AG04449 (cell line): ENCODE measurements at regions not wholly inside any gene's neighbourhood (a gene's known extent, or its start where the extent isn't known, plus 50 kb on each side); places are given as distances from the start of the nearest gene placed in this dataset.

Source experiments
- CTCF ChIA-PET: fragments of 350-600 bp; formaldehyde crosslinking; extraction: SDS; loops from one replicate; lab custom pipeline; 2021; ENCODE audit warnings: antibody characterized with exemption; lab: Yijun Ruan, JAX
- POLR2A ChIA-PET: fragments of 400-600, 350-600 bp; formaldehyde crosslinking; extraction: SDS; loops from one replicate; lab custom pipeline; 2020; ENCODE audit warnings: antibody characterized with exemption, inconsistent platforms; lab: Yijun Ruan, JAX
- DNase-seq: peaks from one replicate; pipeline ENCODE4 v3.0.0-alpha.2; 2010; ENCODE audit warnings: low read depth, low spot score
- H3K4me3 ChIP-seq: 2 replicates; pipeline ENCODE4 v1.5.1; 2011; ENCODE audit warnings: low read depth, mild to moderate bottlenecking, control low read depth, low read length
- CTCF ChIP-seq: IDR thresholded peaks from one replicate; pipeline ENCODE4 v1.5.1; 2011; ENCODE audit warnings: mild to moderate bottlenecking, moderate library complexity, low read length, control low read depth, inconsistent platforms; ENCODE audit not compliant: insufficient read depth; ENCODE audit errors: missing control alignments

- no peak overlapping the region for H3K4me3 ChIP-seq
- no peak for TF ChIP-seq CTCF
- CTCF ChIA-PET = no interaction called here
- POLR2A ChIA-PET = no interaction called here
- DNase-seq = no peak
Measured at GRCh38 chr2:236904389-236905263, 181.1 kb upstream of the COPS8 start.

GRCh38 chr2:236905976-236906375 lies 179.7 kb upstream of the COPS8 start:
- CTCF ChIA-PET = no interaction called here
- no peak for DNase-seq
- POLR2A ChIA-PET = no interaction called here
- TF ChIP-seq CTCF = no peak
- no peak overlapping the region for H3K4me3 ChIP-seq

- no peak overlapping the region for H3K4me3 ChIP-seq
- ChIA-PET CTCF (no interaction called here), POLR2A (no interaction called here)
- TF ChIP-seq CTCF = no peak
- no peak for DNase-seq
Measured at GRCh38 chr2:236908439-236909192, 177.1 kb upstream of the COPS8 start.

- no peak overlapping the region for H3K4me3 ChIP-seq
- DNase-seq = no peak
- ChIA-PET POLR2A (no interaction called here), CTCF (no interaction called here)
- TF ChIP-seq CTCF = no peak
Measured at GRCh38 chr2:236909193-236909504, 176.5 kb upstream of the COPS8 start.

- CTCF ChIA-PET = no interaction called here
- no peak for TF ChIP-seq CTCF
- H3K4me3 ChIP-seq = no peak overlapping the region
- POLR2A ChIA-PET = no interaction called here
- no peak for DNase-seq
Measured at GRCh38 chr2:236909802-236910201, 175.9 kb upstream of the COPS8 start.

GRCh38 chr2:236910781-236911495 lies 174.8 kb upstream of the COPS8 start:
- ChIA-PET POLR2A (no interaction called here), CTCF (no interaction called here)
- no peak overlapping the region for H3K4me3 ChIP-seq
- no peak for TF ChIP-seq CTCF
- no peak for DNase-seq
